Testis (tissue), 2 donors: ENCODE measurements at regions not wholly inside any gene's neighbourhood (a gene's known extent, or its start where the extent isn't known, plus 50 kb on each side); places are given as distances from the start of the nearest gene placed in this dataset.

Source experiments
- DNase-seq: peaks from one replicate; pipeline ENCODE4 v3.0.0-alpha.2; 2019
- H3K27ac ChIP-seq, 2 donors: fragments of 200-600 bp; sonication (generic); one replicate each; pipeline ENCODE4 v1.5.1; 2019
- H3K27me3 ChIP-seq: fragments of 200-600 bp; sonication (generic); one replicate; pipeline ENCODE4 v1.5.1; 2019
- H3K36me3 ChIP-seq: fragments of 200-600 bp; sonication (generic); one replicate; pipeline ENCODE4 v1.5.1; 2017; ENCODE audit warnings: low read depth; ENCODE audit errors: missing control alignments
- H3K4me1 ChIP-seq: fragments of 200-600 bp; sonication (generic); one replicate; pipeline ENCODE4 v1.5.1; 2019
- H3K4me3 ChIP-seq, 2 donors: fragments of 200-600 bp; sonication (generic); one replicate each; pipeline ENCODE4 v1.5.1; 2017 to 2019
- H3K9me3 ChIP-seq: fragments of 200-600 bp; sonication (generic); one replicate; pipeline ENCODE4 v1.5.1; 2017
- POLR2A ChIP-seq: fragments of 450-650 bp; IDR thresholded peaks from one replicate; pipeline ENCODE4 v1.6.1; 2017; ENCODE audit warnings: antibody characterized with exemption, mild to moderate bottlenecking, moderate library complexity
- WGBS, 2 donors: methylation state at CpG; one replicate each; pipeline ENCODE4 v1.1.5; 2018; 5-methylcytosine and 5-hydroxymethylcytosine counted together
- intact Hi-C: fragments of 100-400 bp; cut with DNase I; formaldehyde crosslinking; loops from one replicate; pipeline ENCODE4 v1.15.1; 2023; ENCODE audit warnings: low total_unique reads
- TF ChIP-seq, protein P1 (sequence below), 3 experiments: fragments of 450-650 bp in 2 of 3; fragments of 200-600 bp in 1 of 3; sonication (generic) in 1 of 3; IDR thresholded peaks; one replicate each; pipeline ENCODE4 v1.5.1; 2016 to 2019; ENCODE audit warnings: antibody characterized with exemption in 3 of 3, mild to moderate bottlenecking in 2 of 3, moderate library complexity in 1 of 3

DNA sequence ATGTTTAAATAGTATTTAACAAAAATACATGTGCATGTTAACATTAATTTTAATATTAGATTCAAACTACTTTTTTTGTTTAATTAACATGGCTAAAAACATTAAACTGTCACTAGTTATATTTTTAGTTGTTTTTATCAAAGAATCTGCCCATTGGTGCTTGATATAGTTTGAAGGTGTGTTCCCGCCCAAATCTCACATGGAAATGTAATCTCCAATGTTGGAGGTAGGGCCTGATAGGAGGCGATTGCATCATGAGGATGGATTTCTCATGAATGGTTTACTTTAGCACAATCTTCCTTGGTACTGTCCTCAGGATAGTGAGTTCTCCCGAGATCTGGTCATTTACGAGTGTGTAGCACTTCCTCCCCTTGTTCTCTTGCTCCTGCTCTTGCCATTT is 2459.4 kb downstream of the PCDH9 start:
- no peak for TF ChIP-seq POLR2A
- TF ChIP-seq, protein P1, sequence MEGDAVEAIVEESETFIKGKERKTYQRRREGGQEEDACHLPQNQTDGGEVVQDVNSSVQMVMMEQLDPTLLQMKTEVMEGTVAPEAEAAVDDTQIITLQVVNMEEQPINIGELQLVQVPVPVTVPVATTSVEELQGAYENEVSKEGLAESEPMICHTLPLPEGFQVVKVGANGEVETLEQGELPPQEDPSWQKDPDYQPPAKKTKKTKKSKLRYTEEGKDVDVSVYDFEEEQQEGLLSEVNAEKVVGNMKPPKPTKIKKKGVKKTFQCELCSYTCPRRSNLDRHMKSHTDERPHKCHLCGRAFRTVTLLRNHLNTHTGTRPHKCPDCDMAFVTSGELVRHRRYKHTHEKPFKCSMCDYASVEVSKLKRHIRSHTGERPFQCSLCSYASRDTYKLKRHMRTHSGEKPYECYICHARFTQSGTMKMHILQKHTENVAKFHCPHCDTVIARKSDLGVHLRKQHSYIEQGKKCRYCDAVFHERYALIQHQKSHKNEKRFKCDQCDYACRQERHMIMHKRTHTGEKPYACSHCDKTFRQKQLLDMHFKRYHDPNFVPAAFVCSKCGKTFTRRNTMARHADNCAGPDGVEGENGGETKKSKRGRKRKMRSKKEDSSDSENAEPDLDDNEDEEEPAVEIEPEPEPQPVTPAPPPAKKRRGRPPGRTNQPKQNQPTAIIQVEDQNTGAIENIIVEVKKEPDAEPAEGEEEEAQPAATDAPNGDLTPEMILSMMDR (IDR thresholded peaks at IDR 0.05), result no peak
- no peaks in the 10 kb centered on the region for H3K36me3 ChIP-seq
- no peak for DNase-seq
- no peaks in the 10 kb centered on the region for H3K4me1 ChIP-seq
- H3K27me3 ChIP-seq, result no peaks in the 10 kb centered on the region
- H3K27ac ChIP-seq, result no peak overlapping the region
- intact Hi-C loops, result no loop called here
- no peaks in the 10 kb centered on the region for H3K9me3 ChIP-seq
- no peak overlapping the region for H3K4me3 ChIP-seq
- 89 to 92% methylated on average over 4 of the region's 4 CpGs for WGBS, 2 donors

DNA sequence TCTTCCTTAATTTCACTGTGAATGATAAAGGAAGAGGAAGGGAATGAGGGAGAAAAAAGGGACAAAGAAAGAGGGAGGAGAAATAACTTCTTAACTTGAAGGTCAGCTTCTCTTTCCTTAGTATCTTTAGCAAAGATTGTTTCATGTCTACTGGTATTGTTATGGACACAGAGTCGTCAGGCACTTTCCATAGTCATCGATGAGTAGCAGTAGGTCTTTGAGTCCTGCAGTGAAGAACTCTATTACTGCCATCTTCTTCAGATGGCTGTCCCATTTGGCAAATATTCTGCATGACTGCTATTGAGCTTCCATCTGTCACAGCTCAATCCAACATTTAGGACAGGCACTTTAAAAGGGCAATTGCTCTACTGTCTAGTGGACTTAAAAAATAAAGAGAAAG is 2463.1 kb downstream of the PCDH9 start:
- no peaks in the 10 kb centered on the region for H3K36me3 ChIP-seq
- no peaks in the 10 kb centered on the region for H3K4me1 ChIP-seq
- H3K27me3 ChIP-seq, result no peaks in the 10 kb centered on the region
- no peak overlapping the region for H3K27ac ChIP-seq
- H3K4me3 ChIP-seq, result no peak overlapping the region
- WGBS, 2 donors, result 64 to 80% methylated on average over 2 of the region's 2 CpGs
- H3K9me3 ChIP-seq, result no peaks in the 10 kb centered on the region
- TF ChIP-seq, protein P1 (IDR thresholded peaks at IDR 0.05), result no peak
- no peak for TF ChIP-seq POLR2A
- intact Hi-C loops, result no loop called here
- DNase-seq, result no peak

DNA sequence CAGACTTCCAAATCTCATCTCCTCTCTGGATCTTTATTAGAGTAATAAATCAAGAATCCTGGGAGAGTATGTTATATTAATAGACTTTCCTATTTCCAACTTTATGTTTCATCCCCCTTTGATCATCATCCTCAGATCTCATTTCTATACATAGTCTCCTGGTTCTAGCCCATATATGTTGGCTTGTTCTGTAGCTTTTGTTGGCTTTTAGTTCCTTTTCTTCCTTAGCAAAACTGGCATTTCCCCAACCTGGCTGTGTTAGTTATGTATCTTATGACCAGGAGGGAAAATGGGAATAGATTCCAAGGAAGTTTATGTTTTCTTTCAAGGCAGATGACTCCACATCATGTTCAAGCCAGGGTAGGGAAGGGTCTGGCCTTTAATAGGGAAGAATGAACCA is 2464.5 kb downstream of the PCDH9 start:
- DNase-seq, result no peak

DNA sequence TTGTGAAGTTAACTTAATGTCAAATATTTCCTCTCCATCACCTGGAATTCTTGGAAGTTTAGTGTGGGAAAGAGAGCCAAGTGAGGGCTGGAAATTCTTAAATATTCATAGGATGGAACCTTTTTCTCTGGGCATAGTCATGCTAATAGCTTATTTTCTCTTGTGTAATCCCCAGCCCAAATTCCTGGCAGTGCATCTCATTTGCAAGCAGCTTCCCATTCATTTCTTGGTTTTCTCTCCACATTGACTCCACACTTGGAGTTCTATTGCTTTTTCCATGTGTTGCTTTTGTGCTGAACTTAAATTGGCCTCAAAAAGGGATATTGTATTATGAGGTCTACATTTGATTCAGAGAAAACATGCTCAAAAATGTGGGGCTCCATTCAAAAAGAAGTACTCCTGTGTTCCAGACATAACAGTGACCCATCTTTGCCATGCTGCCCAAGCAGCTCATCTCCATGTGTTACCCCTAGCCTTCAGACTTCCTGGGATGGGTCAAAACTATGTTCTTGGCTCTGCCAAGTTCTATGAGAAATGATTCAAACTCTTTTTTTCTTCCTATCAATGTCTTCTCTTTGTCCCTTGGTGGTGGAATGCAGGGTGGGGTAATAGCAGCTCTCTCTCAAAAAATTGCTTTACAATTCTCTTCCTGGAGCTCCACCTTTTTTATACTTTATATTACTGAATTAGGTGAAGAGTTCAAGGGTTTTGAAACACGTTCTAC is 2471.5 kb downstream of the PCDH9 start:
- no peak for DNase-seq
- Histone ChIP-seq H3K36me3 (no peaks in the 10 kb centered on the region), H3K27me3 (no peaks in the 10 kb centered on the region), H3K9me3 (no peaks in the 10 kb centered on the region), H3K27ac (no peak overlapping the region), H3K4me3 (no peak overlapping the region), H3K4me1 (no peaks in the 10 kb centered on the region)
- intact Hi-C loops, result no loop called here
- 68 to 86% methylated on average over 1 of the region's 1 CpG for WGBS, 2 donors
- TF ChIP-seq POLR2A, result no peak
- TF ChIP-seq, protein P1 (IDR thresholded peaks at IDR 0.05), result no peak

More for the DNA sequence above, 2464.5 kb downstream of the PCDH9 start:
- H3K27ac ChIP-seq, result no peak overlapping the region
- intact Hi-C loops, result no loop called here
- H3K27me3 ChIP-seq, result no peaks in the 10 kb centered on the region
- no peaks in the 10 kb centered on the region for H3K36me3 ChIP-seq
- H3K9me3 ChIP-seq, result no peaks in the 10 kb centered on the region
- no peak for TF ChIP-seq POLR2A
- TF ChIP-seq, protein P1 (IDR thresholded peaks at IDR 0.05), result no peak
- H3K4me1 ChIP-seq, result no peaks in the 10 kb centered on the region
- no peak overlapping the region for H3K4me3 ChIP-seq

DNA sequence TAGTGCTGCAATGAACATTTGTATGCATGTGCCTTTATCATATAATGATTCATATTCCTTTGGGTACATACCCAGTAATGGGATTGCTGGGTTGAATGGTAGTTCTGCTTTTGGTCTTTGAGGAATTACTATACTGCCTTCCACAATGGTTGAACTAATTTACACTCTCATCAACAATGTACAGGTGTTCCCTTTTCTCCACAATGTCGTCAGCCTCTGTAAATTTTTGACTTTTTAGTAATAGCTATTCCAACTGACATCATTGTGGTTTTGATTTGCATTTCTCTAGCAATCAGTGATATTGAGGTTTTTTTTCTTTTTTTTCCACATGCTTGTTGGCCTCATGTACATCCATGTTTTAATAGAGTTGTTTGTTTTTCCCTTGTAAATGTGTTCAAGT is 2473.5 kb downstream of the PCDH9 start:
- 96 to 98% methylated on average over 1 of the region's 1 CpG for WGBS, 2 donors
- Histone ChIP-seq H3K9me3 (no peaks in the 10 kb centered on the region), H3K36me3 (no peaks in the 10 kb centered on the region), H3K27ac (no peak overlapping the region), H3K4me1 (no peaks in the 10 kb centered on the region), H3K27me3 (no peaks in the 10 kb centered on the region), H3K4me3 (no peak overlapping the region)
- no peak for DNase-seq
- TF ChIP-seq POLR2A, result no peak
- TF ChIP-seq, protein P1 (IDR thresholded peaks at IDR 0.05), result no peak
- intact Hi-C loops, result no loop called here
